Esophagus muscularis mucosa (tissue), 3 donors: ENCODE measurements at regions not wholly inside any gene's neighbourhood (a gene's known extent, or its start where the extent isn't known, plus 50 kb on each side); places are given as distances from the start of the nearest gene placed in this dataset.

ENCODE experiments used
- CTCF ChIP-seq, 3 experiments: fragments of 200-600 bp in 2 of 3; fragments of 450-650 bp in 1 of 3; sonication (generic) in 2 of 3; IDR thresholded peaks; one replicate each; pipeline ENCODE4 v1.5.1; 2017 to 2019; ENCODE audit warnings: antibody characterized with exemption in 3 of 3, mild to moderate bottlenecking in 2 of 3, moderate library complexity in 1 of 3
- POLR2A ChIP-seq: fragments of 450-650 bp; IDR thresholded peaks from one replicate; pipeline ENCODE4 v1.6.1; 2017; ENCODE audit warnings: antibody characterized with exemption, moderate library complexity, mild to moderate bottlenecking, low read depth

DNA sequence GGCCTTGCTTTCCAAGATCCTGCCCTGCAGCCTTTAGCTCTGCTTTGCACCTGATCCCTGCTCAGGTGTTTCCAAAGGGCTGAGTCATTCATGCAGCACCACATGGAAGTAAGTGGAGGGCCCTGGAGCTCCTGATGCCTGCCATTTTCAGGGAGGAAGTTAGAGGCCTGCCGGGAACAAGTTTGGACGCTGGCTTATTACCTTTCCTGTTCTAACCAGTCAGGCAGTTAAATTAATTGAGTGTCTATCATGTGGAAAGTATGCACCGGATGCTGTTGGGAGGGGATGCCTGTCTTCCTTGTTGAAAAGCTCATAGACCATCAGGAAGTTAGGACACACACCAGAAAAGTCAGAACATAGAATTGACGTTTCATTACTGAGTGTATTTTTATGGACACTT, 73.7 kb upstream of the PLET1 start:
- TF ChIP-seq CTCF (IDR thresholded peaks at IDR 0.05) (no peak), POLR2A (no peak)
